Upper lobe of left lung (tissue), 6 donors: ENCODE measurements at regions not wholly inside any gene's neighbourhood (a gene's known extent, or its start where the extent isn't known, plus 50 kb on each side); places are given as distances from the start of the nearest gene placed in this dataset.

Experiments
- ATAC-seq, 2 donors: fragments of 200-7000 bp; cut with Tn5 transposase; one replicate each; pipeline ENCODE4 v1.9.1; 2022; ENCODE audit warnings: mild to moderate bottlenecking in 2 of 2, moderate library complexity in 2 of 2; ENCODE audit not compliant: low FRiP score in 2 of 2
- DNase-seq, 2 donors: peaks; one replicate each; pipeline ENCODE4 v3.0.0-alpha.2; 2019 to 2020
- H3K27ac ChIP-seq, 4 donors: fragments of 200-600 bp; sonication (generic); one replicate each; pipeline ENCODE4 v1.5.1; 2016 to 2019
- H3K27me3 ChIP-seq, 4 donors: fragments of 200-600 bp; sonication (generic); one replicate each; pipeline ENCODE4 v1.5.1; 2017 to 2019
- H3K36me3 ChIP-seq, 4 donors: fragments of 200-600 bp; sonication (generic); one replicate each; pipeline ENCODE4 v1.5.1; 2016 to 2019
- H3K4me1 ChIP-seq, 4 donors: fragments of 200-600 bp; sonication (generic); one replicate each; pipeline ENCODE4 v1.5.1; 2018 to 2019
- H3K4me3 ChIP-seq, 4 donors: fragments of 200-600 bp; sonication (generic); one replicate each; pipeline ENCODE4 v1.5.1; 2017 to 2019; ENCODE audit warnings: mild to moderate bottlenecking in 2 of 4, moderate library complexity in 1 of 4
- H3K9me3 ChIP-seq, 4 donors: fragments of 200-600 bp; sonication (generic); one replicate each; pipeline ENCODE4 v1.5.1; 2018 to 2019
- CTCF ChIP-seq, 6 experiments: fragments of 450-650 bp in 4 of 6; fragments of 200-600 bp in 2 of 6; sonication (generic) in 2 of 6; IDR thresholded peaks; one replicate each; pipeline ENCODE4 v1.5.1; 2016 to 2019; ENCODE audit warnings: antibody characterized with exemption in 6 of 6
- EP300 ChIP-seq, 4 donors: sonication (generic); formaldehyde crosslinking; IDR thresholded peaks; one replicate each; pipeline ENCODE4 v1.5.1; 2017; ENCODE audit warnings: antibody characterized with exemption in 4 of 4, control low read depth in 2 of 4
- POLR2A ChIP-seq, 4 donors: fragments of 450-650 bp; IDR thresholded peaks; one replicate each; pipeline ENCODE4 v1.5.1; 2016 to 2017; ENCODE audit warnings: antibody characterized with exemption in 4 of 4, mild to moderate bottlenecking in 2 of 4
- POLR2AphosphoS5 ChIP-seq, 2 donors: sonication (generic); formaldehyde crosslinking; IDR thresholded peaks; one replicate each; pipeline ENCODE4 v1.5.1; 2017; ENCODE audit warnings: antibody characterized with exemption in 2 of 2
- WGBS, 2 donors: methylation state at CpG; one replicate each; pipeline ENCODE4 v1.1.5; 2017 to 2018; 5-methylcytosine and 5-hydroxymethylcytosine counted together
- donor health status: DM: no; HTN: no; CAD: no; lungs with moderate emphysema.
- donor health status: DM: no; HTN: yes; CAD: no; lungs with severe emphysema.

GRCh38 chr20:53833333-53834061, 236.9 kb downstream of the BCAS1 start:
- no peak for ATAC-seq
- Histone ChIP-seq H3K4me3 (no peak overlapping the region), H3K27me3 (no peaks in the 10 kb centered on the region), H3K9me3 (no peaks in the 10 kb centered on the region), H3K36me3 (no peaks in the 10 kb centered on the region), H3K4me1 (peaks cover 14 to 31% (median 21%) of the 10 kb centered on the region in 4 donors), H3K27ac (no peak overlapping the region)
- peak in 1 of 2 donors; percentile 41 for DNase-seq
- TF ChIP-seq CTCF (IDR thresholded peaks at IDR 0.05) = no peak
- TF ChIP-seq EP300 (IDR thresholded peaks at IDR 0.05) = no peak
- TF ChIP-seq POLR2A (IDR thresholded peaks at IDR 0.05) = no peak
- TF ChIP-seq POLR2AphosphoS5 (IDR thresholded peaks at IDR 0.05) = no peak
- WGBS, 2 donors = 71 to 83% methylated on average over 10 of the region's 10 CpGs

- H3K27ac ChIP-seq = no peak overlapping the region
- H3K27me3 ChIP-seq = no peaks in the 10 kb centered on the region
- no peak overlapping the region for H3K4me3 ChIP-seq
- WGBS, 2 donors = 95 to 98% methylated on average over 7 of the region's 7 CpGs
- peaks cover 22 to 37% (median 23%) of the 10 kb centered on the region in 4 donors for H3K4me1 ChIP-seq
- ATAC-seq (no peak), DNase-seq (no peak)
- no peaks in the 10 kb centered on the region for H3K9me3 ChIP-seq
- TF ChIP-seq POLR2AphosphoS5 (IDR thresholded peaks at IDR 0.05) (no peak), CTCF (IDR thresholded peaks at IDR 0.05) (no peak), EP300 (IDR thresholded peaks at IDR 0.05) (no peak), POLR2A (IDR thresholded peaks at IDR 0.05) (no peak)
- H3K36me3 ChIP-seq = no peaks in the 10 kb centered on the region
These were observed 237.9 kb downstream of the BCAS1 start for GRCh38 chr20:53832499-53832898.

- H3K36me3 ChIP-seq = no peaks in the 10 kb centered on the region
- 89 to 95% methylated on average over 3 of the region's 3 CpGs for WGBS, 2 donors
- no peak overlapping the region for H3K4me3 ChIP-seq
- H3K4me1 ChIP-seq = peaks cover 25 to 41% (median 29%) of the 10 kb centered on the region in 4 donors
- no peaks in the 10 kb centered on the region for H3K27me3 ChIP-seq
- TF ChIP-seq CTCF (IDR thresholded peaks at IDR 0.05) (no peak), EP300 (IDR thresholded peaks at IDR 0.05) (no peak)
- DNase-seq (no peak), ATAC-seq (no peak)
- no peak overlapping the region for H3K27ac ChIP-seq
- no peaks in the 10 kb centered on the region for H3K9me3 ChIP-seq
These were observed 238.2 kb upstream of the ZNF217 start for GRCh38 chr20:53831812-53832211.

GRCh38 chr20:53831228-53831627, 237.6 kb upstream of the ZNF217 start:
- no peaks in the 10 kb centered on the region for H3K9me3 ChIP-seq
- H3K36me3 ChIP-seq = no peaks in the 10 kb centered on the region
- no peaks in the 10 kb centered on the region for H3K27me3 ChIP-seq
- H3K27ac ChIP-seq = peak overlapping the region in 2 of 4 donors; percentile 84 to 85
- TF ChIP-seq POLR2AphosphoS5 (IDR thresholded peaks at IDR 0.05) (no peak), CTCF (IDR thresholded peaks at IDR 0.05) (no peak), EP300 (IDR thresholded peaks at IDR 0.05) (no peak), POLR2A (IDR thresholded peaks at IDR 0.05) (no peak)
- no peak for ATAC-seq
- H3K4me1 ChIP-seq = peaks cover 25 to 41% (median 29%) of the 10 kb centered on the region in 4 donors
- H3K4me3 ChIP-seq = no peak overlapping the region
- WGBS, 2 donors = 97% methylated on average over 5 of the region's 5 CpGs
- DNase-seq = no peak
